ENCODE measurements at regions not wholly inside any gene's neighbourhood (a gene's known extent, or its start where the extent isn't known, plus 50 kb on each side); places are given as distances from the start of the nearest gene placed in this dataset.

DNA sequence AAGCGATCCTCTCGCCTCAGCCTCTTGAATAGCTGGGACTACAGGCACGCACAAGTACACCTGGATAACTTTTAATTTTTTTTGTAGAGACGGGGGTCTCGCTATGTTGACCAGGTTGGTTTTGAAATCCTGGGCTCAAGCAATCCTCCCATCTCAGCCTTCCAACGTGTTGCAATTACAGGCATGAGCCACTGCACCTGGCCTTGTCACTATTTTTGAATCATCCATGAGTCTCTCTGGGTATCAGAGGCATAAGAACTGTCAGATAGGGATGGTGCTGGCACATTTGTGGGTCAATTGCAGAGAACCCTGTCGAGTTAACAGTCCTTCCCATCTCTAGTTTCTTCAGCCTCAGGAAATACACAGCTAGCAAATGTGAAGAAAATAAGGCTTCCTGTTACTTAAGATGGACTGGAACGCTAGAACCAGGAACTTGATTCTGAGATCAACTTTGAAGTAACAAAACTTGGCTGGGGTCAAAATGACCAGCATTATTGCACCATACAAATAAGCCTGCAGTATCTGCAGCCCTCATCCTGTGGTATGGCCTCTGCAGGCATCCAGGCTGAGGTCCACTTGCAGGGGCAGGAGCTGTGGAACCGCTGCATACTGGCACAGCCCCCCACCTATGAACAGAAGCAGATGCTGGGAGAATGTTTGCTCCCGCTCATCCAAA is 124.3 kb upstream of the GADD45A start:
- no peak for TF ChIP-seq EP300 (IDR thresholded peaks at IDR 0.05)
- TF ChIP-seq, protein P1, sequence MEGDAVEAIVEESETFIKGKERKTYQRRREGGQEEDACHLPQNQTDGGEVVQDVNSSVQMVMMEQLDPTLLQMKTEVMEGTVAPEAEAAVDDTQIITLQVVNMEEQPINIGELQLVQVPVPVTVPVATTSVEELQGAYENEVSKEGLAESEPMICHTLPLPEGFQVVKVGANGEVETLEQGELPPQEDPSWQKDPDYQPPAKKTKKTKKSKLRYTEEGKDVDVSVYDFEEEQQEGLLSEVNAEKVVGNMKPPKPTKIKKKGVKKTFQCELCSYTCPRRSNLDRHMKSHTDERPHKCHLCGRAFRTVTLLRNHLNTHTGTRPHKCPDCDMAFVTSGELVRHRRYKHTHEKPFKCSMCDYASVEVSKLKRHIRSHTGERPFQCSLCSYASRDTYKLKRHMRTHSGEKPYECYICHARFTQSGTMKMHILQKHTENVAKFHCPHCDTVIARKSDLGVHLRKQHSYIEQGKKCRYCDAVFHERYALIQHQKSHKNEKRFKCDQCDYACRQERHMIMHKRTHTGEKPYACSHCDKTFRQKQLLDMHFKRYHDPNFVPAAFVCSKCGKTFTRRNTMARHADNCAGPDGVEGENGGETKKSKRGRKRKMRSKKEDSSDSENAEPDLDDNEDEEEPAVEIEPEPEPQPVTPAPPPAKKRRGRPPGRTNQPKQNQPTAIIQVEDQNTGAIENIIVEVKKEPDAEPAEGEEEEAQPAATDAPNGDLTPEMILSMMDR (IDR thresholded peaks at IDR 0.05), result no peak
- peak in 1 of 4 donors; percentile 2 for TF ChIP-seq POLR2AphosphoS5 (IDR thresholded peaks at IDR 0.05)
- TF ChIP-seq POLR2A (IDR thresholded peaks at IDR 0.05), result no peak
- intact Hi-C loops (cut with DNase I), result loop anchor here (1.0 to 10.0 kb wide), 4 partner anchors 57 to 274 kb away; partner anchors contain the start of genes GADD45A and GNG12
- 77 to 80% methylated on average over 10 of the region's 10 CpGs for WGBS, 2 donors
- H3K36me3 ChIP-seq, result no peaks in the 10 kb centered on the region
- DNase-seq, result peak; percentile 69
- no peaks in the 10 kb centered on the region for H3K27me3 ChIP-seq
- H3K4me3 ChIP-seq, result no peak overlapping the region
- H3K4me1 ChIP-seq, result peaks cover 0 to 16% (median 10%) of the 10 kb centered on the region in 4 donors
- no peaks in the 10 kb centered on the region for H3K9me3 ChIP-seq
- peak overlapping the region in 2 of 4 donors; percentile 11 to 47 for H3K27ac ChIP-seq

DNA sequence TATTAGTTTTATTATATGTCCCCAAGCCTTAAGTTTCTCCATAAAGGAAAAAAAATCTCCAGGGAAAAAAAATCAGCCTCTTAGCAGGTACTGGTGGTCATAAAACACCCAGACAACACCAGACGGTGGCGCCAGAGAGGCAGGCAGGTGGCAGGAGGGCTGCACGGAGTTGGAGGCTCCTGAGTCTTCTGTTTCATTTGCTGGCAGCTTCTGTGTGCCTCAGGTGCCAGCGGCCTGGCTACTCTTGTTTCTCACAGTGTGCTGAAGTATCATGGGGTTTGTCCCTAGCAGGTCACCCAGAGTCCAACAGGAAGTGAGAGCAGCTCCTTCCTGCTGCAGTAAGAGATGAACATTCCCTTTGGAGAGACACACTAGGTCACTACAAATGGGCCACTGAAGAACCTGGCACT is 123.3 kb upstream of the GADD45A start:
- intact Hi-C loops (cut with DNase I), result loop anchor here (1.0 to 10.0 kb wide), 4 partner anchors 56 to 273 kb away; partner anchors contain the start of genes GADD45A and GNG12
- DNase-seq, result peak; percentile 92
- H3K4me3 ChIP-seq, result no peak overlapping the region
- H3K27me3 ChIP-seq, result no peaks in the 10 kb centered on the region
- no peaks in the 10 kb centered on the region for H3K36me3 ChIP-seq
- peaks cover 0 to 16% (median 9%) of the 10 kb centered on the region in 4 donors for H3K4me1 ChIP-seq
- WGBS, 2 donors, result 0 to 3% methylated on average over 4 of the region's 4 CpGs
- H3K27ac ChIP-seq, result peak overlapping the region in 2 of 4 donors; percentile 5 to 11
- TF ChIP-seq POLR2AphosphoS5 (IDR thresholded peaks at IDR 0.05) (peak in 2 of 4 donors; percentile 8 to 19), EP300 (IDR thresholded peaks at IDR 0.05) (no peak), POLR2A (IDR thresholded peaks at IDR 0.05) (no peak)
- TF ChIP-seq, protein P1 (IDR thresholded peaks at IDR 0.05), result peak; percentile 44 to 80 (median 76)
- H3K9me3 ChIP-seq, result no peaks in the 10 kb centered on the region

DNA sequence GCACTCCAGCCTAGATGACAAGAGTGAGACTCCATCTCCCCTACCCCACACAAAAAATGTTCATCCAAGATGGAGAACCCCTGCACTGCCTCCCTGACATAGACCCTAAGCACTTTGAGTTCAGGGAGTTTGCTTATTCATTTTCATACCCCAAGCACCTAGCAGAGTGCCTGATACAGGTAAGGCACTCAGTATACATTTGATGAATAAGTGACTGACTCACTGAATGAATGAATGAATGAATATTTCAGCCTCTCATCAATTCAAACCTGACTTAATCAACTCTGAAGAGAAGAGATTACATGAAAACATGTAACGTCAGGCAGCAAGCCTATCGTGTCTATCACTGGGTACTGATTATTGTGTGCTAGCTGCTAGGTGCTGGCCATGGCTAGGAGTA is 121.3 kb upstream of the GADD45A start:
- H3K27me3 ChIP-seq, result no peaks in the 10 kb centered on the region
- TF ChIP-seq POLR2A (IDR thresholded peaks at IDR 0.05) (no peak), POLR2AphosphoS5 (IDR thresholded peaks at IDR 0.05) (no peak), EP300 (IDR thresholded peaks at IDR 0.05) (no peak)
- TF ChIP-seq, protein P1 (IDR thresholded peaks at IDR 0.05), result no peak
- no peak overlapping the region for H3K4me3 ChIP-seq
- DNase-seq, result no peak
- H3K9me3 ChIP-seq, result no peaks in the 10 kb centered on the region
- peak overlapping the region; percentile 26 to 46 (median 36) for H3K27ac ChIP-seq
- WGBS, 2 donors, result 90 to 95% methylated on average over 2 of the region's 2 CpGs
- peaks cover 0 to 16% (median 9%) of the 10 kb centered on the region in 4 donors for H3K4me1 ChIP-seq
- no peaks in the 10 kb centered on the region for H3K36me3 ChIP-seq
- intact Hi-C loops (cut with DNase I), result loop anchor here (5.0 to 10.0 kb wide), 2 partner anchors 54 to 271 kb away; partner anchors contain the start of gene GNG12

DNA sequence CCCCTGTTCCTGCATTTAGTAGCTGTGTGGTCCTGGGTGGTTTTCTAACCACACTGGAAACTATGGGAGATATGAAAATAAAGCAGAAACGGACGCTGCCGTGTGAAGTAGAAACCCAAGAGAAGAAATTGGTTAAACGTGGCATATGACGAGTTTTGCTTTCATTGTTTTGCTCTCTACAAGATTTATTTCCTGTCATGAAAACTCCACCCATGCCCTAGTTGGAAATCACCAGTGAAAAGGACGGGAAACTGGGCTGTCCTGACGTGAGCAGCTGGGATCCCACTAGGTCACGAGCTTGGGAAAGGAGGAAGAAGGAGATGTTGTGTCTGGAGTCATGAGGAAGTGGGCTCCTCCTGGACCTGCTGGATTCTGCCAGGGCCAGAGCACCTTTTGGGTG is 120.8 kb upstream of the GADD45A start:
- Histone ChIP-seq H3K27ac (peak overlapping the region; percentile 26 to 46 (median 36)), H3K4me1 (peaks cover 0 to 12% (median 7%) of the 10 kb centered on the region in 4 donors), H3K36me3 (no peaks in the 10 kb centered on the region), H3K9me3 (no peaks in the 10 kb centered on the region), H3K27me3 (no peaks in the 10 kb centered on the region), H3K4me3 (no peak overlapping the region)
- 58 to 65% methylated on average over 8 of the region's 8 CpGs for WGBS, 2 donors
- DNase-seq, result peak; percentile 76
- intact Hi-C loops (cut with DNase I), result loop anchor here (5.0 to 10.0 kb wide), 2 partner anchors 53 to 271 kb away; partner anchors contain the start of gene GNG12
- TF ChIP-seq EP300 (IDR thresholded peaks at IDR 0.05), result peak in 2 of 4 donors; percentile 9 to 40
- TF ChIP-seq, protein P1 (IDR thresholded peaks at IDR 0.05), result no peak
- no peak for TF ChIP-seq POLR2A (IDR thresholded peaks at IDR 0.05)
- TF ChIP-seq POLR2AphosphoS5 (IDR thresholded peaks at IDR 0.05), result peak in 2 of 4 donors; percentile 18 to 75

All from sigmoid colon (tissue), 6 donors.